ENCODE measurements at regions not wholly inside any gene's neighbourhood (a gene's known extent, or its start where the extent isn't known, plus 50 kb on each side); places are given as distances from the start of the nearest gene placed in this dataset.

DNA sequence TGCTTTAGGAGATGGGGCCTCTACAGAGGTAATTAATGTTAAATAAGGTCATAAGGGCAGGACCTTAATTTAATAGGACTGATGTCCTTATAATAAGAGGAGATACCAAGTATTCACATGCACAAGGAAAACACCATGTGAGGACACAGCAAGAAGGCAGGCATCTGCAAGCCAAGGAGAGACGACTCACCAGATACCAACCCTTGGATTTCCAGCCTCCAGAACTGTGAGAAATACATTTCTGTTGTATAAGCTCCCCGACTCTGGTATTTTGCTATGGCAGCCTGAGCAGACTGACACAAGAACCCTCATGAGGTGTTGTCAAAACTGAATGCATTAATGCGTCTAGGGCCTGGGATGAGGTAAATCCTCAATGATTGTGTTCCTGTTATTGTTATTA lies 56.2 kb upstream of the MAPK10 start (continued):
- TF ChIP-seq, protein P1, sequence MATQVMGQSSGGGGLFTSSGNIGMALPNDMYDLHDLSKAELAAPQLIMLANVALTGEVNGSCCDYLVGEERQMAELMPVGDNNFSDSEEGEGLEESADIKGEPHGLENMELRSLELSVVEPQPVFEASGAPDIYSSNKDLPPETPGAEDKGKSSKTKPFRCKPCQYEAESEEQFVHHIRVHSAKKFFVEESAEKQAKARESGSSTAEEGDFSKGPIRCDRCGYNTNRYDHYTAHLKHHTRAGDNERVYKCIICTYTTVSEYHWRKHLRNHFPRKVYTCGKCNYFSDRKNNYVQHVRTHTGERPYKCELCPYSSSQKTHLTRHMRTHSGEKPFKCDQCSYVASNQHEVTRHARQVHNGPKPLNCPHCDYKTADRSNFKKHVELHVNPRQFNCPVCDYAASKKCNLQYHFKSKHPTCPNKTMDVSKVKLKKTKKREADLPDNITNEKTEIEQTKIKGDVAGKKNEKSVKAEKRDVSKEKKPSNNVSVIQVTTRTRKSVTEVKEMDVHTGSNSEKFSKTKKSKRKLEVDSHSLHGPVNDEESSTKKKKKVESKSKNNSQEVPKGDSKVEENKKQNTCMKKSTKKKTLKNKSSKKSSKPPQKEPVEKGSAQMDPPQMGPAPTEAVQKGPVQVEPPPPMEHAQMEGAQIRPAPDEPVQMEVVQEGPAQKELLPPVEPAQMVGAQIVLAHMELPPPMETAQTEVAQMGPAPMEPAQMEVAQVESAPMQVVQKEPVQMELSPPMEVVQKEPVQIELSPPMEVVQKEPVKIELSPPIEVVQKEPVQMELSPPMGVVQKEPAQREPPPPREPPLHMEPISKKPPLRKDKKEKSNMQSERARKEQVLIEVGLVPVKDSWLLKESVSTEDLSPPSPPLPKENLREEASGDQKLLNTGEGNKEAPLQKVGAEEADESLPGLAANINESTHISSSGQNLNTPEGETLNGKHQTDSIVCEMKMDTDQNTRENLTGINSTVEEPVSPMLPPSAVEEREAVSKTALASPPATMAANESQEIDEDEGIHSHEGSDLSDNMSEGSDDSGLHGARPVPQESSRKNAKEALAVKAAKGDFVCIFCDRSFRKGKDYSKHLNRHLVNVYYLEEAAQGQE (IDR thresholded peaks at IDR 0.05), result no peak

- Histone ChIP-seq H3K4me3 (ENCODE audit: low read depth in 1 of 3, low read length in 3 of 3) (no peak overlapping the region), H3K36me3 (ENCODE audit: control insufficient read depth in 4 of 4, insufficient read depth in 3 of 4, low read depth in 1 of 4, low read length in 3 of 4) (no peaks in the 10 kb centered on the region), H3K9ac (ENCODE audit: low read depth in 1 of 2, low read length in 2 of 2) (no peak overlapping the region), H3K4me1 (ENCODE audit: control insufficient read depth in 4 of 4, insufficient read depth in 4 of 4, low read length in 3 of 4) (no peaks in the 10 kb centered on the region), H3K9me3 (ENCODE audit: control insufficient read depth in 4 of 4, low read length in 3 of 4) (no peaks in the 10 kb centered on the region), H3K27ac (ENCODE audit: low read depth in 1 of 2, low read length in 2 of 2) (no peak overlapping the region), H3K27me3 (ENCODE audit: control insufficient read depth in 4 of 4, insufficient read depth in 4 of 4, low read length in 3 of 4) (peaks cover 0 to 2% (median 0%) of the 10 kb centered on the region in 4 donors)
- TF ChIP-seq FOXA1 (IDR thresholded peaks at IDR 0.05) (no peak), RAD21 (IDR thresholded peaks at IDR 0.05) (no peak), YY1 (IDR thresholded peaks at IDR 0.05) (no peak), NR2F2 (IDR thresholded peaks at IDR 0.05) (no peak), EGR1 (IDR thresholded peaks at IDR 0.05; ENCODE audit: low read depth in 2 of 2) (no peak), FOXA2 (IDR thresholded peaks at IDR 0.05) (no peak)
- TF ChIP-seq, protein P1 (IDR thresholded peaks at IDR 0.05), result no peak
- TF ChIP-seq, protein P2, sequence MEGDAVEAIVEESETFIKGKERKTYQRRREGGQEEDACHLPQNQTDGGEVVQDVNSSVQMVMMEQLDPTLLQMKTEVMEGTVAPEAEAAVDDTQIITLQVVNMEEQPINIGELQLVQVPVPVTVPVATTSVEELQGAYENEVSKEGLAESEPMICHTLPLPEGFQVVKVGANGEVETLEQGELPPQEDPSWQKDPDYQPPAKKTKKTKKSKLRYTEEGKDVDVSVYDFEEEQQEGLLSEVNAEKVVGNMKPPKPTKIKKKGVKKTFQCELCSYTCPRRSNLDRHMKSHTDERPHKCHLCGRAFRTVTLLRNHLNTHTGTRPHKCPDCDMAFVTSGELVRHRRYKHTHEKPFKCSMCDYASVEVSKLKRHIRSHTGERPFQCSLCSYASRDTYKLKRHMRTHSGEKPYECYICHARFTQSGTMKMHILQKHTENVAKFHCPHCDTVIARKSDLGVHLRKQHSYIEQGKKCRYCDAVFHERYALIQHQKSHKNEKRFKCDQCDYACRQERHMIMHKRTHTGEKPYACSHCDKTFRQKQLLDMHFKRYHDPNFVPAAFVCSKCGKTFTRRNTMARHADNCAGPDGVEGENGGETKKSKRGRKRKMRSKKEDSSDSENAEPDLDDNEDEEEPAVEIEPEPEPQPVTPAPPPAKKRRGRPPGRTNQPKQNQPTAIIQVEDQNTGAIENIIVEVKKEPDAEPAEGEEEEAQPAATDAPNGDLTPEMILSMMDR (IDR thresholded peaks at IDR 0.05; ENCODE audit: low read depth, low read length, missing input control), result no peak
- 90% methylated on average over 6 of the region's 6 CpGs for WGBS
- DNase-seq (ENCODE audit: low spot score), result no peak
These were observed 61.6 kb upstream of the MAPK10 start for GRCh38 chr4:86421461-86421860.

DNA sequence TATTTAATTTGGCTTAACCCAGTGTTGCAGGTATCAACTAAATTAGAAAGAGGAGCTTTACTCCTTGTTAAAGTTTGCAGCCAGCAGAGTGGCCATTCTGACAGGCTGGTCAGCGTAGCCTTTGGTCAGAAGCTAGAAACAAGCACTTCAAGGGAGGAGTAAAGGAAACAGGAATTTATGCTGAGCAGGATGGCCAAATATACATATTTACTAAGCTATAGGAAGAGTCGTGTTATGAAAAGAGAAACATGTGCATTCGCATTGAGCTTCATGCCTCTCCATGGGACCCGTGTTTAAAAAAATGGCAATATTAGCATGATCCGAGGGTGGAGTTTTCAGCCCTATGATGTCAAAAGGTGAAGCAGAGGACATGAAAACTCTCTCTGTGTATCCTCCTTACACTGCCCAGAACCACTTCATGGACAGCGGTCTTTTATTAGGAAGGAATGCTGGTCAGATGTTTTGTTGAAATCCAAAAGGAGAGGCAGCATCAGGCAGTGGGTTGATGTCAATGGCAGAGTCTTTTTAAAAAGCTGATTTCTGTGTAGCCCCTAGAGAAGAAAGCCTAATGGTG lies 71.8 kb upstream of the MAPK10 start:
- Histone ChIP-seq H3K27me3 (ENCODE audit: control insufficient read depth in 4 of 4, insufficient read depth in 4 of 4, low read length in 3 of 4) (no peaks in the 10 kb centered on the region), H3K4me1 (ENCODE audit: control insufficient read depth in 4 of 4, insufficient read depth in 4 of 4, low read length in 3 of 4) (no peaks in the 10 kb centered on the region), H3K9me3 (ENCODE audit: control insufficient read depth in 4 of 4, low read length in 3 of 4) (no peaks in the 10 kb centered on the region), H3K27ac (ENCODE audit: low read depth in 1 of 2, low read length in 2 of 2) (no peak overlapping the region), H3K9ac (ENCODE audit: low read depth in 1 of 2, low read length in 2 of 2) (no peak overlapping the region), H3K4me3 (ENCODE audit: low read depth in 1 of 3, low read length in 3 of 3) (no peak overlapping the region), H3K36me3 (ENCODE audit: control insufficient read depth in 4 of 4, insufficient read depth in 3 of 4, low read depth in 1 of 4, low read length in 3 of 4) (no peaks in the 10 kb centered on the region)
- no peak for DNase-seq (ENCODE audit: low spot score)
- TF ChIP-seq EGR1 (IDR thresholded peaks at IDR 0.05; ENCODE audit: low read depth in 2 of 2) (no peak), RXRA (IDR thresholded peaks at IDR 0.05) (no peak), NR2F2 (IDR thresholded peaks at IDR 0.05) (no peak), JUND (IDR thresholded peaks at IDR 0.05) (no peak), ATF3 (IDR thresholded peaks at IDR 0.05) (no peak), FOXA1 (IDR thresholded peaks at IDR 0.05) (no peak)
- TF ChIP-seq, protein P1 (IDR thresholded peaks at IDR 0.05), result no peak
- WGBS, result 90% methylated on average over 6 of the region's 6 CpGs
